Naive thymus-derived CD4-positive, alpha-beta T cell (primary cell): ENCODE measurements at regions not wholly inside any gene's neighbourhood (a gene's known extent, or its start where the extent isn't known, plus 50 kb on each side); places are given as distances from the start of the nearest gene placed in this dataset.

Source experiments
- ATAC-seq: fragments of 150-1000 bp; cut with Tn5 transposase; 2 replicates; pipeline ENCODE4 v1.10.0; 2021; ENCODE audit warnings: mild to moderate bottlenecking, moderate library complexity
- CTCF ChIA-PET: fragments of 350-600 bp; sonication (Branson Sonifier 250); formaldehyde crosslinking; loops from one replicate; lab custom pipeline; 2021; ENCODE audit warnings: antibody characterized with exemption; lab: Charles Lee
- POLR2A ChIA-PET: fragments of 350-600 bp; sonication (Branson Sonifier 250); formaldehyde crosslinking; loops from one replicate; lab custom pipeline; 2021; ENCODE audit warnings: antibody characterized with exemption, inconsistent platforms; lab: Charles Lee
- DNase-seq, 9 donors: peaks; one replicate each; pipeline versions ENCODE4 v3.0.0 to v3.0.0-alpha.2; 2020 to 2022; ENCODE audit warnings: mixed read lengths in 1 of 9
- H3K27ac ChIP-seq: one replicate; pipeline ENCODE4 v1.7.0; 2013; ENCODE audit warnings: mild to moderate bottlenecking, low read depth, low read length, moderate library complexity
- H3K27me3 ChIP-seq, 2 donors: one replicate each; pipeline ENCODE4 v1.7.0; 2013; ENCODE audit warnings: low read length in 2 of 2, mild to moderate bottlenecking in 2 of 2, moderate library complexity in 2 of 2; ENCODE audit not compliant: control insufficient read depth in 2 of 2, insufficient read depth in 2 of 2
- H3K36me3 ChIP-seq, 3 experiments: 1 replicate in 2 of 3; 2 replicates in 1 of 3; pipeline ENCODE4 v1.7.0; 2013; ENCODE audit warnings: low read length in 3 of 3, mild to moderate bottlenecking in 3 of 3, moderate library complexity in 1 of 3; ENCODE audit not compliant: insufficient read depth in 3 of 3, control insufficient read depth in 2 of 3
- H3K4me1 ChIP-seq, 2 donors: one replicate each; pipeline ENCODE4 v1.7.0; 2013; ENCODE audit warnings: low read length in 2 of 2, mild to moderate bottlenecking in 2 of 2, moderate library complexity in 1 of 2; ENCODE audit not compliant: control insufficient read depth in 2 of 2, insufficient read depth in 2 of 2
- H3K4me3 ChIP-seq: 2 replicates; pipeline ENCODE4 v1.7.0; 2013; ENCODE audit warnings: mild to moderate bottlenecking, low read length
- H3K9me3 ChIP-seq, 3 experiments: 1 replicate in 2 of 3; 2 replicates in 1 of 3; pipeline ENCODE4 v1.7.0; 2013; ENCODE audit warnings: low read length in 3 of 3; ENCODE audit not compliant: control insufficient read depth in 2 of 3
- H3K27ac Mint-ChIP-seq, 9 donors: one replicate each; pipeline ENCODE4 v1.8.0; 2020 to 2022; ENCODE audit warnings: mixed read lengths in 9 of 9, mild to moderate bottlenecking in 8 of 9, moderate library complexity in 5 of 9, inconsistent platforms in 2 of 9
- H3K27me3 Mint-ChIP-seq, 5 donors: one replicate each; pipeline ENCODE4 v1.8.0; 2021 to 2022; ENCODE audit warnings: mixed read lengths in 5 of 5, mild to moderate bottlenecking in 1 of 5
- H3K36me3 Mint-ChIP-seq, 5 donors: one replicate each; pipeline ENCODE4 v1.8.0; 2020 to 2022; ENCODE audit warnings: mixed read lengths in 5 of 5, mild to moderate bottlenecking in 3 of 5, inconsistent platforms in 1 of 5
- H3K4me1 Mint-ChIP-seq, 7 donors: one replicate each; pipeline ENCODE4 v1.8.0; 2020 to 2022; ENCODE audit warnings: mixed read lengths in 7 of 7, mild to moderate bottlenecking in 3 of 7, inconsistent platforms in 1 of 7
- H3K4me3 Mint-ChIP-seq, 10 donors: one replicate each; pipeline ENCODE4 v1.8.0; 2020 to 2022; ENCODE audit warnings: mild to moderate bottlenecking in 10 of 10, mixed read lengths in 10 of 10, moderate library complexity in 6 of 10, inconsistent platforms in 2 of 10
- H3K9me3 Mint-ChIP-seq, 11 donors: one replicate each; pipeline ENCODE4 v1.8.0; 2020 to 2022; ENCODE audit warnings: mixed read lengths in 11 of 11, mild to moderate bottlenecking in 4 of 11, inconsistent platforms in 1 of 11, moderate library complexity in 1 of 11
- intact Hi-C, 2 donors: fragments of 100-400 bp; cut with micrococcal nuclease; formaldehyde crosslinking; loops; one replicate each; pipeline ENCODE4 v1.15.1; 2023

- Mint-ChIP-seq H3K27ac (no peak overlapping the region), H3K36me3 (no peaks in the 10 kb centered on the region), H3K4me1 (peaks cover 0 to 3% (median 0%) of the 10 kb centered on the region in 7 donors), H3K27me3 (peaks cover 3 to 25% (median 15%) of the 10 kb centered on the region in 5 donors), H3K4me3 (no peak overlapping the region), H3K9me3 (no peaks in the 10 kb centered on the region)
- no peaks in the 10 kb centered on the region for H3K36me3 ChIP-seq
- POLR2A ChIA-PET: no interaction called here
- H3K9me3 ChIP-seq: no peaks in the 10 kb centered on the region
- no peak overlapping the region for H3K27ac ChIP-seq
- no peak for ATAC-seq
- intact Hi-C loops: no loop called here
- no peak overlapping the region for H3K4me3 ChIP-seq
- no peaks in the 10 kb centered on the region for H3K4me1 ChIP-seq
- CTCF ChIA-PET: no interaction called here
- H3K27me3 ChIP-seq: no peaks in the 10 kb centered on the region
- no peak for DNase-seq
Observed at GRCh38 chr9:115292584-115293279, 174.8 kb upstream of the TNC start.

GRCh38 chr9:115295734-115296133 lies 177.8 kb upstream of the TNC start:
- no peaks in the 10 kb centered on the region for H3K27me3 ChIP-seq
- no peak overlapping the region for H3K27ac ChIP-seq
- H3K9me3 ChIP-seq: no peaks in the 10 kb centered on the region
- ChIA-PET POLR2A (no interaction called here), CTCF (no interaction called here)
- intact Hi-C loops: no loop called here
- H3K4me1 Mint-ChIP-seq: no peaks in the 10 kb centered on the region
- no peak for DNase-seq
- peaks cover under 1 to 26% (median 14%) of the 10 kb centered on the region in 5 donors for H3K27me3 Mint-ChIP-seq
- H3K4me3 Mint-ChIP-seq: no peak overlapping the region
- peaks cover 0 to 4% (median 0%) of the 10 kb centered on the region in 11 donors for H3K9me3 Mint-ChIP-seq
- peaks cover 0 to 4% (median 0%) of the 10 kb centered on the region in 5 donors for H3K36me3 Mint-ChIP-seq
- H3K4me1 ChIP-seq: no peaks in the 10 kb centered on the region
- H3K36me3 ChIP-seq: no peaks in the 10 kb centered on the region
- ATAC-seq: no peak
- H3K4me3 ChIP-seq: no peak overlapping the region
- no peak overlapping the region for H3K27ac Mint-ChIP-seq

- no peak overlapping the region for H3K27ac Mint-ChIP-seq
- ATAC-seq: no peak
- intact Hi-C loops: no loop called here
Observed at GRCh38 chr9:115296831-115297565, 179.0 kb upstream of the TNC start.

GRCh38 chr9:115300116-115300515 lies 182.2 kb upstream of the TNC start:
- POLR2A ChIA-PET: no interaction called here
- Mint-ChIP-seq H3K4me3 (no peak overlapping the region), H3K4me1 (no peaks in the 10 kb centered on the region)

More at GRCh38 chr9:115296831-115297565, 179.0 kb upstream of the TNC start:
- DNase-seq: no peak
- ChIA-PET CTCF (no interaction called here), POLR2A (no interaction called here)
- H3K36me3 ChIP-seq: no peaks in the 10 kb centered on the region
- Mint-ChIP-seq H3K27me3 (peaks cover 0 to 26% (median 6%) of the 10 kb centered on the region in 5 donors), H3K9me3 (peaks cover 0 to 4% (median 0%) of the 10 kb centered on the region in 11 donors), H3K4me3 (no peak overlapping the region), H3K36me3 (peaks cover 0 to 4% (median 0%) of the 10 kb centered on the region in 5 donors), H3K4me1 (no peaks in the 10 kb centered on the region)
- H3K9me3 ChIP-seq: no peaks in the 10 kb centered on the region
- H3K27me3 ChIP-seq: no peaks in the 10 kb centered on the region
- H3K4me3 ChIP-seq: no peak overlapping the region
- no peak overlapping the region for H3K27ac ChIP-seq
- H3K4me1 ChIP-seq: no peaks in the 10 kb centered on the region

GRCh38 chr9:115300874-115301273 lies 182.9 kb upstream of the TNC start:
- CTCF ChIA-PET: no interaction called here
- peaks cover 0 to 4% (median 0%) of the 10 kb centered on the region in 11 donors for H3K9me3 Mint-ChIP-seq
- intact Hi-C loops: no loop called here

More at GRCh38 chr9:115300116-115300515, 182.2 kb upstream of the TNC start:
- Histone ChIP-seq H3K9me3 (no peaks in the 10 kb centered on the region), H3K36me3 (no peaks in the 10 kb centered on the region), H3K4me1 (no peaks in the 10 kb centered on the region), H3K27me3 (no peaks in the 10 kb centered on the region), H3K27ac (no peak overlapping the region), H3K4me3 (no peak overlapping the region)
- no peak overlapping the region for H3K27ac Mint-ChIP-seq
- intact Hi-C loops: no loop called here
- peaks cover 0 to 17% (median 6%) of the 10 kb centered on the region in 5 donors for H3K27me3 Mint-ChIP-seq
- ATAC-seq (no peak), DNase-seq (no peak)
- CTCF ChIA-PET: no interaction called here
- H3K36me3 Mint-ChIP-seq: peaks cover 0 to 4% (median 0%) of the 10 kb centered on the region in 5 donors
- H3K9me3 Mint-ChIP-seq: peaks cover 0 to 4% (median 0%) of the 10 kb centered on the region in 11 donors

GRCh38 chr9:115301581-115301980 lies 183.6 kb upstream of the TNC start:
- H3K27me3 Mint-ChIP-seq: peaks cover 0 to 20% (median 6%) of the 10 kb centered on the region in 5 donors
- Histone ChIP-seq H3K9me3 (no peaks in the 10 kb centered on the region), H3K4me3 (no peak overlapping the region), H3K36me3 (no peaks in the 10 kb centered on the region), H3K4me1 (no peaks in the 10 kb centered on the region), H3K27ac (no peak overlapping the region), H3K27me3 (no peaks in the 10 kb centered on the region)
- no peak overlapping the region for H3K4me3 Mint-ChIP-seq
- no peak for DNase-seq
- POLR2A ChIA-PET: no interaction called here
- CTCF ChIA-PET: no interaction called here
- peaks cover 0 to 4% (median 0%) of the 10 kb centered on the region in 5 donors for H3K36me3 Mint-ChIP-seq
- H3K27ac Mint-ChIP-seq: no peak overlapping the region
- intact Hi-C loops: no loop called here
- H3K4me1 Mint-ChIP-seq: no peaks in the 10 kb centered on the region
- no peak for ATAC-seq
- H3K9me3 Mint-ChIP-seq: peaks cover 0 to 9% (median 0%) of the 10 kb centered on the region in 11 donors

More at GRCh38 chr9:115300874-115301273, 182.9 kb upstream of the TNC start:
- no peak overlapping the region for H3K4me3 ChIP-seq
- no peaks in the 10 kb centered on the region for H3K9me3 ChIP-seq
- no peaks in the 10 kb centered on the region for H3K4me1 ChIP-seq
- POLR2A ChIA-PET: no interaction called here
- no peak overlapping the region for H3K27ac ChIP-seq
- DNase-seq (no peak), ATAC-seq (no peak)
- Mint-ChIP-seq H3K27me3 (peaks cover 0 to 20% (median 6%) of the 10 kb centered on the region in 5 donors), H3K4me3 (no peak overlapping the region), H3K27ac (no peak overlapping the region), H3K36me3 (peaks cover 0 to 4% (median 0%) of the 10 kb centered on the region in 5 donors), H3K4me1 (no peaks in the 10 kb centered on the region)
- no peaks in the 10 kb centered on the region for H3K36me3 ChIP-seq
- H3K27me3 ChIP-seq: no peaks in the 10 kb centered on the region
